ENCODE measurements at regions not wholly inside any gene's neighbourhood (a gene's known extent, or its start where the extent isn't known, plus 50 kb on each side); places are given as distances from the start of the nearest gene placed in this dataset.

GRCh38 chr10:35797187-35797586, 155.1 kb upstream of the FZD8 start:
- no TSS peak for BruUV-seq (replicated peaks)
- ChIA-PET RAD21 (ENCODE audit: low non-redundant PET in 1 of 2, low total read pairs in 2 of 2, uncharacterized antibody in 2 of 2, unreplicated experiment in 2 of 2) (no interaction called here), CTCF (no interaction called here), POLR2A (no interaction called here)
- Histone ChIP-seq H3K4me3 (replicated peaks in 1 of 2; ENCODE audit: low read depth in 1 of 2, low read length in 2 of 2) (no peak overlapping the region), H4K20me1 (ENCODE audit: insufficient read depth) (no peaks in the 10 kb centered on the region), H3K9ac (ENCODE audit: low read length) (no peak overlapping the region), H3K27me3 (ENCODE audit: insufficient read depth, low read length) (no peaks in the 10 kb centered on the region), H3K4me2 (ENCODE audit: low read length) (no peak overlapping the region), H3K27ac (ENCODE audit: low read depth, low read length) (no peak overlapping the region), H3K9me2 (ENCODE audit: insufficient read depth) (no peaks in the 10 kb centered on the region), H3K36me3 (ENCODE audit: control insufficient read depth in 1 of 2, insufficient read depth in 2 of 2, low read length in 2 of 2) (no peaks in the 10 kb centered on the region), H2AFZ (ENCODE audit: low read depth, low read length, poor library complexity, severe bottlenecking) (no peak overlapping the region), H3K79me2 (ENCODE audit: insufficient read depth, low read length) (no peaks in the 10 kb centered on the region), H3K4me1 (ENCODE audit: control insufficient read depth in 1 of 2, insufficient read depth in 2 of 2, low read length in 2 of 2) (no peaks in the 10 kb centered on the region), H3K9me3 (ENCODE audit: control insufficient read depth in 1 of 2, insufficient read depth in 1 of 2, low read depth in 1 of 2, low read length in 2 of 2) (no peaks in the 10 kb centered on the region)
- ATAC-seq (no peak), DNase-seq (ENCODE audit: low read depth, low spot score) (no peak)
- no peak for TF ChIP-seq FOSL1 (IDR thresholded peaks at IDR 0.05; ENCODE audit: low read depth)
- no peak for TF ChIP-seq POLR2AphosphoS5 (IDR thresholded peaks at IDR 0.05; ENCODE audit: low read depth, low read length)
- TF ChIP-seq TCF7L2 (IDR thresholded peaks at IDR 0.05; ENCODE audit: borderline replicate concordance, extremely low read depth, insufficient read depth, insufficient read length): no peak
- no peak for TF ChIP-seq CTCF (IDR thresholded peaks at IDR 0.05 in 2 of 3, conservative IDR thresholded peaks at IDR 0.05 in 1 of 3; ENCODE audit: borderline replicate concordance in 1 of 3, insufficient read depth in 1 of 3, low read depth in 2 of 3, low read length in 2 of 3)
- no peak for TF ChIP-seq EGR1 (IDR thresholded peaks at IDR 0.05; ENCODE audit: low read depth)
- intact Hi-C loops (cut with micrococcal nuclease): no loop called here

GRCh38 chr10:35795131-35795824, 153.2 kb upstream of the FZD8 start:
- Histone ChIP-seq H3K27me3 (ENCODE audit: insufficient read depth, low read length) (no peaks in the 10 kb centered on the region), H3K4me3 (replicated peaks in 1 of 2; ENCODE audit: low read depth in 1 of 2, low read length in 2 of 2) (no peak overlapping the region), H4K20me1 (ENCODE audit: insufficient read depth) (no peaks in the 10 kb centered on the region), H3K36me3 (ENCODE audit: control insufficient read depth in 1 of 2, insufficient read depth in 2 of 2, low read length in 2 of 2) (no peaks in the 10 kb centered on the region), H3K4me2 (ENCODE audit: low read length) (no peak overlapping the region), H3K9me2 (ENCODE audit: insufficient read depth) (no peaks in the 10 kb centered on the region), H3K9ac (ENCODE audit: low read length) (no peak overlapping the region), H3K4me1 (ENCODE audit: control insufficient read depth in 1 of 2, insufficient read depth in 2 of 2, low read length in 2 of 2) (no peaks in the 10 kb centered on the region), H2AFZ (ENCODE audit: low read depth, low read length, poor library complexity, severe bottlenecking) (no peak overlapping the region), H3K9me3 (ENCODE audit: control insufficient read depth in 1 of 2, insufficient read depth in 1 of 2, low read depth in 1 of 2, low read length in 2 of 2) (no peaks in the 10 kb centered on the region), H3K27ac (ENCODE audit: low read depth, low read length) (no peak overlapping the region), H3K79me2 (ENCODE audit: insufficient read depth, low read length) (no peaks in the 10 kb centered on the region)
- ATAC-seq (no peak), DNase-seq (ENCODE audit: low read depth, low spot score) (no peak)
- BruUV-seq (replicated peaks): no TSS peak
- CTCF ChIA-PET: no interaction called here
- intact Hi-C loops (cut with micrococcal nuclease): no loop called here
- POLR2A ChIA-PET: no interaction called here
- RAD21 ChIA-PET (ENCODE audit: low non-redundant PET in 1 of 2, low total read pairs in 2 of 2, uncharacterized antibody in 2 of 2, unreplicated experiment in 2 of 2): no interaction called here
- TF ChIP-seq ELF1 (IDR thresholded peaks at IDR 0.05; ENCODE audit: borderline replicate concordance, low read depth): no peak
- TF ChIP-seq ZNF274 (IDR thresholded peaks at IDR 0.05; ENCODE audit: low read depth, low read length): no peak
- no peak for TF ChIP-seq TCF7L2 (IDR thresholded peaks at IDR 0.05; ENCODE audit: borderline replicate concordance, extremely low read depth, insufficient read depth, insufficient read length)
- TF ChIP-seq MAX (IDR thresholded peaks at IDR 0.05): no peak
- no peak for TF ChIP-seq CEBPB (IDR thresholded peaks at IDR 0.05; ENCODE audit: low read depth)
- no peak for TF ChIP-seq SRF (IDR thresholded peaks at IDR 0.05; ENCODE audit: low read depth)
- TF ChIP-seq EZH2phosphoT487 (IDR thresholded peaks at IDR 0.05; ENCODE audit: borderline replicate concordance): no peak
- no peak for TF ChIP-seq CBX3 (IDR thresholded peaks at IDR 0.05; ENCODE audit: low read depth)
- TF ChIP-seq RAD21 (IDR thresholded peaks at IDR 0.05; ENCODE audit: low read depth): no peak
- no peak for TF ChIP-seq ZBTB33 (IDR thresholded peaks at IDR 0.05; ENCODE audit: extremely low read depth, insufficient replicate concordance, low read length)
- no peak for TF ChIP-seq SP1 (IDR thresholded peaks at IDR 0.05; ENCODE audit: low read depth)
- no peak for TF ChIP-seq JUND (IDR thresholded peaks at IDR 0.05)
- TF ChIP-seq POLR2A (IDR thresholded peaks at IDR 0.05; ENCODE audit: borderline replicate concordance, extremely low read depth, insufficient read depth, insufficient read length): no peak
- TF ChIP-seq EGR1 (IDR thresholded peaks at IDR 0.05; ENCODE audit: low read depth): no peak
